GM23338 (cell line): ENCODE measurements at regions not wholly inside any gene's neighbourhood (a gene's known extent, or its start where the extent isn't known, plus 50 kb on each side); places are given as distances from the start of the nearest gene placed in this dataset.

ENCODE experiments used
- ATAC-seq: fragments of 200-7000 bp; cut with Tn5 transposase; 3 replicates; pipeline ENCODE4 v1.9.1; 2020
- DNase-seq: peaks from one replicate; pipeline ENCODE4 v3.0.0-alpha.2; 2015; ENCODE audit warnings: low spot score
- H2AFZ ChIP-seq: fragments of 200-600 bp; sonication (generic); 2 replicates; pipeline ENCODE4 v1.8.0; 2016; ENCODE audit warnings: antibody characterized with exemption, mild to moderate bottlenecking, moderate library complexity
- H3F3A ChIP-seq: fragments of 200-600 bp; sonication (generic); replicated peaks from 2 replicates; pipeline ENCODE4 v1.8.0; 2017; ENCODE audit warnings: antibody characterized with exemption, mixed run types, low read depth
- H3K27ac ChIP-seq: fragments of 200-600 bp; sonication (generic); 2 replicates; pipeline ENCODE4 v1.6.1; 2016; ENCODE audit warnings: low read depth
- H3K27me3 ChIP-seq: fragments of 200-600 bp; sonication (generic); 2 replicates; pipeline ENCODE4 v1.8.0; 2016; ENCODE audit warnings: mild to moderate bottlenecking, mixed run types, moderate library complexity; ENCODE audit not compliant: insufficient read depth
- H3K36me3 ChIP-seq: fragments of 200-600 bp; sonication (generic); 2 replicates; pipeline ENCODE4 v1.8.0; 2016; ENCODE audit warnings: mild to moderate bottlenecking; ENCODE audit not compliant: insufficient read depth
- H3K4me1 ChIP-seq: fragments of 200-600 bp; sonication (generic); 2 replicates; pipeline ENCODE4 v1.8.0; 2016; ENCODE audit warnings: mild to moderate bottlenecking, moderate library complexity; ENCODE audit not compliant: insufficient read depth
- H3K4me2 ChIP-seq: fragments of 200-600 bp; sonication (generic); 2 replicates; pipeline ENCODE4 v1.7.1; 2017; ENCODE audit warnings: mixed run types
- H3K4me3 ChIP-seq: fragments of 200-600 bp; sonication (generic); 2 replicates; pipeline ENCODE4 v1.6.1; 2016; ENCODE audit warnings: mixed run types
- H3K79me2 ChIP-seq: fragments of 200-600 bp; sonication (generic); replicated peaks from 2 replicates; pipeline ENCODE4 v1.8.0; 2017; ENCODE audit warnings: mild to moderate bottlenecking; ENCODE audit not compliant: insufficient read depth
- H3K9me2 ChIP-seq: fragments of 200-600 bp; sonication (generic); 2 replicates; pipeline ENCODE4 v1.8.0; 2017; ENCODE audit not compliant: insufficient read depth
- H4K20me1 ChIP-seq: fragments of 200-600 bp; sonication (generic); replicated peaks from 2 replicates; pipeline ENCODE4 v1.8.0; 2017; ENCODE audit warnings: mild to moderate bottlenecking; ENCODE audit not compliant: insufficient read depth
- H3K27ac Mint-ChIP-seq: 2 replicates; pipeline ENCODE4 v1.8.0; 2020; ENCODE audit warnings: inconsistent platforms, mild to moderate bottlenecking, moderate library complexity, mixed read lengths
- H3K27me3 Mint-ChIP-seq: 3 replicates; pipeline ENCODE4 v1.8.0; 2022; ENCODE audit warnings: low read depth, mild to moderate bottlenecking, moderate library complexity, mixed read lengths, inconsistent platforms; ENCODE audit not compliant: insufficient read depth, poor library complexity
- H3K36me3 Mint-ChIP-seq: 3 replicates; pipeline ENCODE4 v1.8.0; 2021; ENCODE audit warnings: low read depth, mild to moderate bottlenecking, inconsistent platforms, moderate library complexity, mixed read lengths
- H3K4me1 Mint-ChIP-seq: 3 replicates; pipeline ENCODE4 v1.8.0; 2020; ENCODE audit warnings: mild to moderate bottlenecking, inconsistent platforms, mixed read lengths
- H3K4me3 Mint-ChIP-seq: 3 replicates; pipeline ENCODE4 v1.8.0; 2021; ENCODE audit warnings: moderate library complexity, mild to moderate bottlenecking, inconsistent platforms, mixed read lengths
- H3K9me3 Mint-ChIP-seq: 3 replicates; pipeline ENCODE4 v1.8.0; 2020; ENCODE audit warnings: moderate library complexity, mild to moderate bottlenecking, inconsistent platforms, mixed read lengths
- CREB1 ChIP-seq: fragments of 250-450 bp; sonication (Bioruptor Pico); IDR thresholded peaks from 2 replicates; pipeline ENCODE4 v1.5.0; 2020; ENCODE audit warnings: low read depth, mild to moderate bottlenecking, moderate library complexity
- CTCF ChIP-seq, 2 experiments: fragments of 200-600 bp in 1 of 2; sonication (generic) in 1 of 2; conservative IDR thresholded peaks; 2 replicates each; pipeline versions ENCODE4 v1.5.1 to v1.6.1; 2016 to 2017; ENCODE audit warnings: antibody characterized with exemption in 2 of 2, low read depth in 2 of 2, mild to moderate bottlenecking in 2 of 2, moderate library complexity in 1 of 2
- EZH2 ChIP-seq: fragments of 200-600 bp; sonication (generic); IDR thresholded peaks from one replicate; pipeline ENCODE4 v1.8.0; 2017; ENCODE audit warnings: antibody characterized with exemption, mild to moderate bottlenecking, low read depth; ENCODE audit not compliant: unreplicated experiment
- EZH2phosphoT487 ChIP-seq: fragments of 200-600 bp; sonication (generic); IDR thresholded peaks from one replicate; pipeline ENCODE4 v1.8.1; 2018; ENCODE audit warnings: antibody characterized with exemption; ENCODE audit not compliant: unreplicated experiment
- JUNB ChIP-seq: IDR thresholded peaks from one replicate; pipeline ENCODE4 v1.6.1; 2016; ENCODE audit warnings: antibody characterized with exemption; ENCODE audit not compliant: unreplicated experiment
- NANOG ChIP-seq: IDR thresholded peaks from 2 replicates; pipeline ENCODE4 v1.6.1; 2016; ENCODE audit warnings: antibody characterized with exemption, borderline replicate concordance
- POLR2AphosphoS5 ChIP-seq: IDR thresholded peaks from 2 replicates; pipeline ENCODE4 v1.6.1; 2016; ENCODE audit warnings: antibody characterized with exemption, low read depth
- REST ChIP-seq: IDR thresholded peaks from one replicate; pipeline ENCODE4 v1.6.1; 2018; ENCODE audit warnings: antibody characterized with exemption; ENCODE audit not compliant: unreplicated experiment
- STAT1 ChIP-seq: IDR thresholded peaks from one replicate; pipeline ENCODE4 v1.6.1; 2016; ENCODE audit warnings: antibody characterized with exemption; ENCODE audit not compliant: unreplicated experiment
- ZNF114 ChIP-seq: fragments of 250-450 bp; sonication (Bioruptor Pico); IDR thresholded peaks from 2 replicates; pipeline ENCODE4 v1.5.0; 2020; ENCODE audit warnings: mild to moderate bottlenecking, moderate library complexity
- ZNF331 ChIP-seq: fragments of 250-450 bp; sonication (Bioruptor Pico); IDR thresholded peaks from 2 replicates; pipeline ENCODE4 v1.5.0; 2020; ENCODE audit warnings: low read depth, mild to moderate bottlenecking, moderate library complexity
- TF ChIP-seq, protein P1 (sequence below): IDR thresholded peaks from 2 replicates; pipeline ENCODE4 v1.6.1; 2016; ENCODE audit warnings: antibody characterized with exemption
- TF ChIP-seq, protein P2 (sequence below): fragments of 250-450 bp; sonication (Bioruptor Pico); IDR thresholded peaks from 2 replicates; pipeline ENCODE4 v1.5.0; 2020; ENCODE audit warnings: mild to moderate bottlenecking, moderate library complexity

DNA sequence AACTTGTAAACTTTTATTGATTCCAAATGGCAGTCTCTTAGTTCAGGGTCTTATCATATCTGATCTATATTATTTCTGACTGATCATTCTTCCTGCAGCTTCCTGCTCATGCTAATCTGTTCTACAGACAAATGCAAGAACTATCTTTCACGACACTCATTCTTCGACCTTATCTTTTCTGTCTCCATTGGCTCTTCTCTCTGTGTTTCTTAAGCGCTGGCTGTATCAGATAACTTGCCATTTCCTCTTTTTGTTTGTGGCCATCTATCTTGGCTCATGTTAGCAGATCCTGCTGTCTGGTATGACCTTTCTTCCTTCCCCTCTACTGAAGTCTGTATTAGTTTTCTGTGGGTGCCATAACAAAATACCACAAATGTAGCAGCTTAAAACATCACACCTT lies 230.5 kb upstream of the PUDP start (continued):
- no peak for TF ChIP-seq STAT1
- no peak for TF ChIP-seq CTCF (conservative IDR thresholded peaks at IDR 0.05; ENCODE audit: low read depth in 2 of 2)

- no peak overlapping the region for H3K27ac ChIP-seq
- no peak overlapping the region for H3K4me3 Mint-ChIP-seq
- H2AFZ ChIP-seq, result no peak overlapping the region
- no peak overlapping the region for H3K4me3 ChIP-seq
- H3K4me1 ChIP-seq, result no peaks in the 10 kb centered on the region
- H3K4me2 ChIP-seq, result no peak overlapping the region
- H4K20me1 ChIP-seq, result no peaks in the 10 kb centered on the region
- DNase-seq (no peak), ATAC-seq (no peak)
- no peaks in the 10 kb centered on the region for H3K79me2 ChIP-seq
- H3K27ac Mint-ChIP-seq, result no peak overlapping the region
- no peaks in the 10 kb centered on the region for H3K27me3 ChIP-seq
- H3K36me3 Mint-ChIP-seq, result peaks cover 4% of the 10 kb centered on the region; the same call in 1 of the 3 replicates
- no peaks in the 10 kb centered on the region for H3K9me2 ChIP-seq
- no peaks in the 10 kb centered on the region for H3K36me3 ChIP-seq
- H3F3A ChIP-seq, result no peaks in the 10 kb centered on the region
- no peaks in the 10 kb centered on the region for H3K4me1 Mint-ChIP-seq
- H3K27me3 Mint-ChIP-seq, result no peaks in the 10 kb centered on the region
- H3K9me3 Mint-ChIP-seq, result peaks cover 33% of the 10 kb centered on the region
- TF ChIP-seq NANOG (no peak), REST (no peak), ZNF114 (no peak), ZNF331 (no peak), STAT1 (no peak), EZH2 (no peak), POLR2AphosphoS5 (no peak), EZH2phosphoT487 (no peak), JUNB (no peak), CREB1 (CRISPR knock-in tag) (no peak)
- TF ChIP-seq, protein P1, sequence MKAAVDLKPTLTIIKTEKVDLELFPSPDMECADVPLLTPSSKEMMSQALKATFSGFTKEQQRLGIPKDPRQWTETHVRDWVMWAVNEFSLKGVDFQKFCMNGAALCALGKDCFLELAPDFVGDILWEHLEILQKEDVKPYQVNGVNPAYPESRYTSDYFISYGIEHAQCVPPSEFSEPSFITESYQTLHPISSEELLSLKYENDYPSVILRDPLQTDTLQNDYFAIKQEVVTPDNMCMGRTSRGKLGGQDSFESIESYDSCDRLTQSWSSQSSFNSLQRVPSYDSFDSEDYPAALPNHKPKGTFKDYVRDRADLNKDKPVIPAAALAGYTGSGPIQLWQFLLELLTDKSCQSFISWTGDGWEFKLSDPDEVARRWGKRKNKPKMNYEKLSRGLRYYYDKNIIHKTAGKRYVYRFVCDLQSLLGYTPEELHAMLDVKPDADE, result no peak
- TF ChIP-seq, protein P2, sequence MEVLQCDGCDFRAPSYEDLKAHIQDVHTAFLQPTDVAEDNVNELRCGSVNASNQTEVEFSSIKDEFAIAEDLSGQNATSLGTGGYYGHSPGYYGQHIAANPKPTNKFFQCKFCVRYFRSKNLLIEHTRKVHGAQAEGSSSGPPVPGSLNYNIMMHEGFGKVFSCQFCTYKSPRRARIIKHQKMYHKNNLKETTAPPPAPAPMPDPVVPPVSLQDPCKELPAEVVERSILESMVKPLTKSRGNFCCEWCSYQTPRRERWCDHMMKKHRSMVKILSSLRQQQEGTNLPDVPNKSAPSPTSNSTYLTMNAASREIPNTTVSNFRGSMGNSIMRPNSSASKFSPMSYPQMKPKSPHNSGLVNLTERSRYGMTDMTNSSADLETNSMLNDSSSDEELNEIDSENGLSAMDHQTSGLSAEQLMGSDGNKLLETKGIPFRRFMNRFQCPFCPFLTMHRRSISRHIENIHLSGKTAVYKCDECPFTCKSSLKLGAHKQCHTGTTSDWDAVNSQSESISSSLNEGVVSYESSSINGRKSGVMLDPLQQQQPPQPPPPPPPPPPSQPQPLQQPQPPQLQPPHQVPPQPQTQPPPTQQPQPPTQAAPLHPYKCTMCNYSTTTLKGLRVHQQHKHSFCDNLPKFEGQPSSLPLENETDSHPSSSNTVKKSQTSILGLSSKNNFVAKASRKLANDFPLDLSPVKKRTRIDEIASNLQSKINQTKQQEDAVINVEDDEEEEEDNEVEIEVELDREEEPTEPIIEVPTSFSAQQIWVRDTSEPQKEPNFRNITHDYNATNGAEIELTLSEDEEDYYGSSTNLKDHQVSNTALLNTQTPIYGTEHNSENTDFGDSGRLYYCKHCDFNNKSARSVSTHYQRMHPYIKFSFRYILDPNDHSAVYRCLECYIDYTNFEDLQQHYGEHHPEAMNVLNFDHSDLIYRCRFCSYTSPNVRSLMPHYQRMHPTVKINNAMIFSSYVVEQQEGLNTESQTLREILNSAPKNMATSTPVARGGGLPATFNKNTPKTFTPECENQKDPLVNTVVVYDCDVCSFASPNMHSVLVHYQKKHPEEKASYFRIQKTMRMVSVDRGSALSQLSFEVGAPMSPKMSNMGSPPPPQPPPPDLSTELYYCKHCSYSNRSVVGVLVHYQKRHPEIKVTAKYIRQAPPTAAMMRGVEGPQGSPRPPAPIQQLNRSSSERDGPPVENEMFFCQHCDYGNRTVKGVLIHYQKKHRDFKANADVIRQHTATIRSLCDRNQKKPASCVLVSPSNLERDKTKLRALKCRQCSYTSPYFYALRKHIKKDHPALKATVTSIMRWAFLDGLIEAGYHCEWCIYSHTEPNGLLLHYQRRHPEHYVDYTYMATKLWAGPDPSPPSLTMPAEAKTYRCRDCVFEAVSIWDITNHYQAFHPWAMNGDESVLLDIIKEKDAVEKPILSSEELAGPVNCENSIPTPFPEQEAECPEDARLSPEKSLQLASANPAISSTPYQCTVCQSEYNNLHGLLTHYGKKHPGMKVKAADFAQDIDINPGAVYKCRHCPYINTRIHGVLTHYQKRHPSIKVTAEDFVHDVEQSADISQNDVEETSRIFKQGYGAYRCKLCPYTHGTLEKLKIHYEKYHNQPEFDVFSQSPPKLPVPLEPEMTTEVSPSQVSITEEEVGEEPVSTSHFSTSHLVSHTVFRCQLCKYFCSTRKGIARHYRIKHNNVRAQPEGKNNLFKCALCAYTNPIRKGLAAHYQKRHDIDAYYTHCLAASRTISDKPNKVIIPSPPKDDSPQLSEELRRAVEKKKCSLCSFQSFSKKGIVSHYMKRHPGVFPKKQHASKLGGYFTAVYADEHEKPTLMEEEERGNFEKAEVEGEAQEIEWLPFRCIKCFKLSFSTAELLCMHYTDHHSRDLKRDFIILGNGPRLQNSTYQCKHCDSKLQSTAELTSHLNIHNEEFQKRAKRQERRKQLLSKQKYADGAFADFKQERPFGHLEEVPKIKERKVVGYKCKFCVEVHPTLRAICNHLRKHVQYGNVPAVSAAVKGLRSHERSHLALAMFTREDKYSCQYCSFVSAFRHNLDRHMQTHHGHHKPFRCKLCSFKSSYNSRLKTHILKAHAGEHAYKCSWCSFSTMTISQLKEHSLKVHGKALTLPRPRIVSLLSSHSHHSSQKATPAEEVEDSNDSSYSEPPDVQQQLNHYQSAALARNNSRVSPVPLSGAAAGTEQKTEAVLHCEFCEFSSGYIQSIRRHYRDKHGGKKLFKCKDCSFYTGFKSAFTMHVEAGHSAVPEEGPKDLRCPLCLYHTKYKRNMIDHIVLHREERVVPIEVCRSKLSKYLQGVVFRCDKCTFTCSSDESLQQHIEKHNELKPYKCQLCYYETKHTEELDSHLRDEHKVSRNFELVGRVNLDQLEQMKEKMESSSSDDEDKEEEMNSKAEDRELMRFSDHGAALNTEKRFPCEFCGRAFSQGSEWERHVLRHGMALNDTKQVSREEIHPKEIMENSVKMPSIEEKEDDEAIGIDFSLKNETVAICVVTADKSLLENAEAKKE, result no peak
Observed at GRCh38 chrX:7372825-7373525, 225.0 kb upstream of the PUDP start.
